B cell (primary cell): ENCODE measurements at regions not wholly inside any gene's neighbourhood (a gene's known extent, or its start where the extent isn't known, plus 50 kb on each side); places are given as distances from the start of the nearest gene placed in this dataset.

Experiments used
- ATAC-seq: fragments of 200-7000 bp; cut with Tn5 transposase; one replicate; pipeline ENCODE4 v1.10.0; 2021; ENCODE audit warnings: low read depth, mild to moderate bottlenecking, moderate number of reproducible peaks, moderate library complexity
- CTCF ChIA-PET: fragments of 350-600 bp; sonication (Branson Sonifier 250); formaldehyde crosslinking; loops from one replicate; lab custom pipeline; 2021; ENCODE audit warnings: antibody characterized with exemption, inconsistent platforms; lab: Charles Lee
- POLR2A ChIA-PET: fragments of 350-600 bp; sonication (Branson Sonifier 250); formaldehyde crosslinking; loops from one replicate; lab custom pipeline; 2021; ENCODE audit warnings: antibody characterized with exemption; lab: Charles Lee
- DNase-seq: peaks from one replicate; pipeline ENCODE4 v3.0.0; 2013
- H2AFZ ChIP-seq: 2 replicates; pipeline ENCODE4 v1.6.1; 2012; ENCODE audit warnings: mild to moderate bottlenecking, low read depth, low read length; ENCODE audit not compliant: insufficient read depth, poor library complexity, severe bottlenecking
- H3K27ac ChIP-seq, 2 donors: 1 replicate in 1 of 2; 2 replicates in 1 of 2; pipeline ENCODE4 v1.5.1; 2012 to 2013; ENCODE audit warnings: low read length in 2 of 2, mild to moderate bottlenecking in 2 of 2, moderate library complexity in 1 of 2
- H3K27me3 ChIP-seq, 4 experiments: fragments of 200-600 bp in 1 of 4; sonication (generic) in 1 of 4; replicated peaks in 1 of 4; 1 replicate in 2 of 4; 2 replicates in 2 of 4; pipeline versions ENCODE4 v1.6.1 to v1.7.0; 2013 to 2016; ENCODE audit warnings: low read length in 3 of 4, mild to moderate bottlenecking in 2 of 4, mixed read lengths in 1 of 4, moderate library complexity in 1 of 4; ENCODE audit not compliant: insufficient read depth in 4 of 4, control insufficient read depth in 3 of 4; ENCODE audit errors: control extremely low read depth in 1 of 4
- H3K36me3 ChIP-seq, 2 experiments: replicated peaks in 1 of 2; 1 replicate in 1 of 2; 2 replicates in 1 of 2; pipeline versions ENCODE4 v1.6.1 to v1.7.1; 2013; ENCODE audit warnings: low read length in 1 of 2; ENCODE audit not compliant: insufficient read depth in 2 of 2, control insufficient read depth in 1 of 2; ENCODE audit errors: control extremely low read depth in 1 of 2, extremely low read depth in 1 of 2
- H3K4me1 ChIP-seq, 2 donors: fragments of 200-600 bp in 1 of 2; sonication (generic) in 1 of 2; 1 replicate in 1 of 2; 2 replicates in 1 of 2; pipeline versions ENCODE4 v1.5.1 to v1.6.1; 2013 to 2017; ENCODE audit warnings: low read length in 2 of 2; ENCODE audit not compliant: control insufficient read depth in 2 of 2, insufficient read depth in 2 of 2
- H3K4me2 ChIP-seq: replicated peaks from 2 replicates; pipeline ENCODE3; 2012; ENCODE audit warnings: mild to moderate bottlenecking, low read depth, low read length; ENCODE audit not compliant: poor library complexity, severe bottlenecking
- H3K4me3 ChIP-seq, 5 experiments: fragments of 200-600 bp in 1 of 5; sonication (generic) in 1 of 5; 1 replicate in 3 of 5; 2 replicates in 2 of 5; pipeline versions ENCODE4 v1.5.1 to v1.7.0; 2011 to 2016; ENCODE audit warnings: low read length in 4 of 5, mild to moderate bottlenecking in 4 of 5, low read depth in 2 of 5, control low read depth in 1 of 5, moderate library complexity in 1 of 5; ENCODE audit not compliant: insufficient read depth in 1 of 5; ENCODE audit errors: control extremely low read depth in 1 of 5, extremely low read depth in 1 of 5
- H3K79me2 ChIP-seq: fragments of 200-600 bp; sonication (generic); one replicate; pipeline ENCODE4 v1.6.0; 2016; ENCODE audit warnings: low read length; ENCODE audit not compliant: control insufficient read depth, insufficient read depth
- H3K9ac ChIP-seq: fragments of 200-600 bp; sonication (generic); 2 replicates; pipeline ENCODE4 v1.6.1; 2017; ENCODE audit warnings: mild to moderate bottlenecking, low read length, moderate library complexity
- H3K9me3 ChIP-seq, 3 donors: one replicate each; pipeline versions ENCODE4 v1.6.1 to v1.7.1; 2013; ENCODE audit warnings: low read length in 2 of 3; ENCODE audit not compliant: control insufficient read depth in 2 of 3, insufficient read depth in 1 of 3; ENCODE audit errors: control extremely low read depth in 1 of 3
- H4K20me1 ChIP-seq: 2 replicates; pipeline ENCODE4 v1.6.0; 2012; ENCODE audit warnings: mild to moderate bottlenecking, low read length; ENCODE audit not compliant: insufficient read depth, control insufficient read depth, poor library complexity, severe bottlenecking
- H3K27ac Mint-ChIP-seq: one replicate; pipeline ENCODE4 v1.8.0; 2021; ENCODE audit warnings: mixed read lengths
- H3K27me3 Mint-ChIP-seq: one replicate; pipeline ENCODE4 v1.8.0; 2021; ENCODE audit warnings: mixed read lengths
- H3K4me1 Mint-ChIP-seq: one replicate; pipeline ENCODE4 v1.8.0; 2021; ENCODE audit warnings: mixed read lengths
- H3K4me3 Mint-ChIP-seq: one replicate; pipeline ENCODE4 v1.8.0; 2021; ENCODE audit warnings: mixed read lengths
- H3K9me3 Mint-ChIP-seq: one replicate; pipeline ENCODE4 v1.8.0; 2022; ENCODE audit warnings: mixed read lengths; ENCODE audit not compliant: insufficient read depth
- EZH2 ChIP-seq: IDR thresholded peaks from 2 replicates; pipeline ENCODE4 v1.6.1; 2012; ENCODE audit warnings: borderline replicate concordance, low read depth, mild to moderate bottlenecking, moderate library complexity, low read length; ENCODE audit not compliant: insufficient read depth, poor library complexity, severe bottlenecking
- WGBS: methylation state at CpG from one replicate; pipeline ENCODE4 v1.1.5; 2013; ENCODE audit warnings: missing lambda C conversion rate; ENCODE audit not compliant: insufficient coverage; 5-methylcytosine and 5-hydroxymethylcytosine counted together
- intact Hi-C: fragments of 100-400 bp; cut with micrococcal nuclease; formaldehyde crosslinking; loops from one replicate; pipeline ENCODE4 v1.10.0; 2022

GRCh38 chr14:25953532-25954139 lies 644.2 kb downstream of the NOVA1 start:
- Histone ChIP-seq H3K4me3 (no peak overlapping the region), H3K4me2 (no peak overlapping the region), H3K79me2 (no peaks in the 10 kb centered on the region), H3K27ac (no peak overlapping the region), H4K20me1 (no peaks in the 10 kb centered on the region), H3K9me3 (no peaks in the 10 kb centered on the region), H3K9ac (no peak overlapping the region), H3K4me1 (no peaks in the 10 kb centered on the region), H3K36me3 (no peaks in the 10 kb centered on the region), H2AFZ (no peak overlapping the region), H3K27me3 (no peaks in the 10 kb centered on the region)
- TF ChIP-seq EZH2 = no peak
- Mint-ChIP-seq H3K27ac (no peak overlapping the region), H3K4me1 (no peaks in the 10 kb centered on the region), H3K27me3 (no peaks in the 10 kb centered on the region), H3K4me3 (no peak overlapping the region), H3K9me3 (peaks cover 11% of the 10 kb centered on the region)
- POLR2A ChIA-PET = no interaction called here
- intact Hi-C loops = no loop called here
- DNase-seq (no peak), ATAC-seq (no peak)
- no CpG with 5 or more reads among the region's 5 CpGs for WGBS
- CTCF ChIA-PET = no interaction called here

- H3K4me3 Mint-ChIP-seq = no peak overlapping the region
- CTCF ChIA-PET = no interaction called here
- H3K27ac Mint-ChIP-seq = no peak overlapping the region
- Histone ChIP-seq H3K4me2 (no peak overlapping the region), H4K20me1 (no peaks in the 10 kb centered on the region), H2AFZ (no peak overlapping the region), H3K9me3 (no peaks in the 10 kb centered on the region), H3K4me3 (no peak overlapping the region), H3K36me3 (no peaks in the 10 kb centered on the region), H3K27me3 (no peaks in the 10 kb centered on the region), H3K27ac (no peak overlapping the region), H3K9ac (no peak overlapping the region), H3K79me2 (no peaks in the 10 kb centered on the region), H3K4me1 (no peaks in the 10 kb centered on the region)
- 75% methylated on average over 1 of the region's 1 CpG for WGBS
- no peak for ATAC-seq
- POLR2A ChIA-PET = no interaction called here
- no peaks in the 10 kb centered on the region for H3K27me3 Mint-ChIP-seq
- TF ChIP-seq EZH2 = no peak
- intact Hi-C loops = no loop called here
- DNase-seq = no peak
- H3K9me3 Mint-ChIP-seq = peaks cover 5% of the 10 kb centered on the region
- no peaks in the 10 kb centered on the region for H3K4me1 Mint-ChIP-seq
Measured at GRCh38 chr14:25945746-25946145, 652.1 kb downstream of the NOVA1 start.
